GM19025 (cell line): ENCODE measurements at regions not wholly inside any gene's neighbourhood (a gene's known extent, or its start where the extent isn't known, plus 50 kb on each side); places are given as distances from the start of the nearest gene placed in this dataset.
"Not testable (repeated sequence)": the region's sequence is repeated elsewhere in the genome, so short reads cannot be mapped to it uniquely, and the experiment has no call there.

Experiments
- ATAC-seq: cut with Tn5 transposase; IDR thresholded peaks from one replicate; pipeline ENCODE4 v1.9.1; 2021; ENCODE audit warnings: mild to moderate bottlenecking, low read depth, moderate library complexity; ENCODE audit not compliant: unreplicated experiment

GRCh38 chr1:94362466-94363058 lies 55.6 kb upstream of the ABCD3 start:
- ATAC-seq, result no peak

- ATAC-seq, result no peak
These were observed 59.3 kb upstream of the ABCD3 start for GRCh38 chr1:94358630-94359599.

GRCh38 chr1:94357661-94358060 lies 60.5 kb upstream of the ABCD3 start:
- no peak for ATAC-seq

GRCh38 chr1:94355485-94355980 lies 62.7 kb upstream of the ABCD3 start:
- ATAC-seq, result no peak

- no peak for ATAC-seq
These were observed 66.7 kb upstream of the ABCD3 start for GRCh38 chr1:94351481-94351880.

GRCh38 chr1:94350350-94350924 lies 67.8 kb upstream of the ABCD3 start:
- no peak for ATAC-seq

DNA sequence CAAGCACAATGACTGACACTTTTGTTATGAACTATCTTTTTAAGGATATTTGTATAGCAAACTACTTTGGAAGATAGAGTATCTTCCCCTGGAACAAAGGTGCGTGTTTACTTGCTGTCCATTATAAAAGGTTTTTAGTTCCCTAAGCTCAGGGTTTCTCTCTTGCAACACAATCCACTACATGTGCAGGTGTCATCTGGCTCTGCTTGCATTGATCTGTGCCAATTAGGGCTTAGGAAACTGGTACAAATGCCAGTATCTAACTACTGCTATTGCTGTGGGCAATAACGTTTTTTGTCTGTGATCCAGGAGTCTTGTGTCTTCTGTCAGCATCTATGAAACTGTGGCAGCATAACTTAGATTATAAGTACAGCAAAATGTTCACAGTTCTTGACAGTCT lies 68.3 kb upstream of the ABCD3 start:
- ATAC-seq, result no peak

DNA sequence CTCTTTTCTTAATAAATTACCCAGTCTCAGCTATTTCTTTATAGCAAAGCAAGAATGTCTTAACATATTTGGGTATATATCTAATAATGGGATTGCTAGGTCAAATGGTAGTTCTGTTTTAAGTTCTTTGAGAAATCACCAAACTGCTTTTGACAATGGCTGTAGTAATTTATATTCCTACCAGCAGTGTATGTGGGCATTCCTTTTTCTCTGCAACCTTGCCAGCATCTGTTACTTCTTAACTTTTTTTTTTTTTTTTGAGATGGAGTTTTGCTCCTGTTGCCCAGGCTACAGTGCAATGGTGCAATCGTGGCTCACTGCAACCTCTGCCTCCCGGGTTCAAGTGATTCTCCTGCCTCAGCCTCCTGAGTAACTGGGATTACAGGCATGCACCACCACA lies 69.8 kb upstream of the ABCD3 start:
- not testable (repeated sequence) for ATAC-seq

DNA sequence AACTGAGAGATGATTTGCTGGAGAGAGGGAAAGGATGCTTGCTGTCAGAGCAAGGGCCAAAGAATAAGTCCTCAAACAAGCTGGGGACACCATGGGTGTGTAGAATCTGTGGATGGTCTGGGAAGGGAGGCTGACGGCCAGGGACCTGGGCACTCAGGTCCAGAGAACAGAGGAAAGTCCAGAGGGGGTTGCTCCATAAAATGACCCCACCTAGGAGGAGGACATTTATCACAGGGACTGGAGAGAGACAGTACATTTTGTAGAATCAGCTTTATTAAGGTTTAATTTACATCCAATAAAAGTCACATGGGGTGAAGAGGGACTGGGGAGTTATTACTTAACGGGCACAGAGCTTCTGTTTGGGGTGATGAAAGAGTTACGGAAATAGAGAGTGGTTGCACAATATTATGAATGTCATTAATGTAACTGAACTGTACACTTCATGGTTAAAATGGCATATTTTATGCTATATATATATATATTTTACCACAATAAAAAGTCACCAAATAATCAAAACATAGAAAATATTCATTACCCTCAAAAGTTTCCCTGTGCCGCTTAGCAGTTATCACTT lies 73.0 kb upstream of the ABCD3 start:
- ATAC-seq, result no peak

GRCh38 chr1:94342416-94342815 lies 75.8 kb upstream of the ABCD3 start:
- ATAC-seq, result no peak

GRCh38 chr1:94339206-94339927 lies 78.8 kb upstream of the ABCD3 start:
- ATAC-seq, result no peak

DNA sequence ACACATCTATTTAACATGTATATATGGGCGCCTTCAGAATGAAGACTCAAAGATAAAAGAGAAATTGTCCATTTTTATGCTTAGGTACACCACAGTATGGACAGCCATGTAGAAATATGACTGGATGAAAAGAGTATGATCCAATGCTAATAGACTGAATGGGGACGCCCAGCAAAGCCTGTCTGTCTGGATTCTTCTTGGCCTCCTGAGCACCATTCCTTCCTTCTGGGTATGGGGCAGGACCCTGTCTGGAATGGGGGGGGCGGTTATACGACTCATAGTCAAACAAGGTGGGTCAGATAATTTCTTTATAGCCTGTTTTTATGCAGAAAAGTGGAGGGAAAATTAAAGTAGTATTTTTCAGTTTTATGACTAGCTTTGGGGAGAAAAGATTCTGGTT lies 81.2 kb upstream of the ABCD3 start:
- no peak for ATAC-seq

DNA sequence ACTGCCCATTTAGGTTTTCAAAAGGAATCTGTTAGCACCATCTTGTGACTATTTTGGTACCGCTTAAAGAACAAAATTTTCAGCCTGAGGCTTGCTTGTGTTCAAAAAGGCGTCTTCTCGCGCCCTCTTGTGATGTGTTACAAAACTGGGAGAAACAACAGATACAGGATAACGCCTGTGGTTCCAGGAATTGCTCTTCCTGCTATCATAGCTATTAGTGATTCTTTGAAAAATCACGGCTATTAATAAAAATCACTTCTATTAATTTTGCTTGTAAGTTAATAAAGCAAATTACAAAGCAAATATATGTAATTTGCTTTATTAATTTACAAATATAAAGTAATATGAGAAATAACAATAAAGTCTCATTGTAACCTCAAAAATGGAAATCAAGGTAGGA lies 82.2 kb upstream of the ABCD3 start:
- ATAC-seq, result no peak

- ATAC-seq, result no peak
These were observed 82.7 kb upstream of the ABCD3 start for GRCh38 chr1:94335447-94335846.

GRCh38 chr1:94334764-94335163 lies 83.4 kb upstream of the ABCD3 start:
- no peak for ATAC-seq

DNA sequence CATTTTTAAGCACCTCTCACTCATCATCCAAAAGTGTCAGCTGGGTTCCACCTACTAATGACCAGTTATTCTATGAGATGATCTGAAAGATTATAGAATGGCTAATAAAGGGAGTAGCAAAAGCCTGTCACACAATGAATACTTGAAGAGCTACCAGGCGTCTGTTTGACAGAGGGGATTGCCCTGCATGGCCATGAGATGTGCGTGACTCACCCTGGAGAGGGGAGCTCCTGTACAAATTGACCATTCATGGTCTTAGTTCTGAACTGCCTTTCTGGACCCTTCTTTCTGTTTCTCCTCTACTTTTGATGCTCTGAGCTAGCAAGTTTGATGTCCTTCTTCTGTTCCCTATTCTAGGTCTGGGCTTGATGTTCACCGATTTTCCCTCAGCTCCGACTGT lies 85.2 kb upstream of the ABCD3 start:
- peak; percentile 54 for ATAC-seq

GRCh38 chr1:94332516-94332915 lies 85.7 kb upstream of the ABCD3 start:
- ATAC-seq, result no peak

DNA sequence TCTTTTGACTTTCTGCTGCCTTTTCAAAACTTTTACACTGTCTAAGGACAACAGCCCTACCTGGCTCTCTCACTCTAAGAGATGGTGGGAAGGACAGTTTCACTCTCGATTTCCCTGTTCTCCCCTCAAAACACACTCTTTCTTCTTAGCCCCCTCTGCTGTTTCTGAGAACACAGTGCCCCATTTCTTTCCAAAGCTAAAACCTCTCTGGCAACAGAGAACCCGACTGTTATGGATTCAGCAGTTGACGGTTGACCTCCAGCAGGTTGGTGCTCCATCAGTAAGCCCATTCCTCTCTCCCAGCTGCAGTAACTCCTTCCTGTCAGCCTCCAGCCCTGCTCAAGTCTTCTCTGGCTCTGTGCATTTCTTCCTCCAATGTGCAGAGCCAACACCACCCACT lies 88.2 kb upstream of the ABCD3 start:
- no peak for ATAC-seq

DNA sequence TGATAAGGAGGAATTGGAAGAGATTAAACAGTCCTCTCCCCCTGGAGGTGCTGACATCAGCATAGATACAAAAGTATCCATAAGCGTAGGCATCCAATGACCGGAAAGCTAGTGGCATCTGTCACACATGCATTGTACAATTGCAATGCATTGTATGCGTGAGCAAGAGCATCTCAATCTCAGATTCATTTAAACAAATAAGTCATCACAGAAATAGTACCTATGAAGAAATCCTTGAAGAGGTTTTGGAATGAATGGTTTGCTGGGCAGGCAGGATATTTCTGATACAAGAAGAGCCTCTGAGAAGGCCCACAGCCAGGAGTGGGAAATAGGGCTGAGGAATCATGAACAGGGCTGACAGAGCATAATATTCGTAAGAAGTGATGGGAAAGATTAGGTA lies 88.9 kb upstream of the ABCD3 start:
- no peak for ATAC-seq

- ATAC-seq, result no peak
These were observed 89.8 kb upstream of the ARHGAP29 start for GRCh38 chr1:94327001-94327690.
